Spleen (tissue), 7 donors: ENCODE measurements at regions not wholly inside any gene's neighbourhood (a gene's known extent, or its start where the extent isn't known, plus 50 kb on each side); places are given as distances from the start of the nearest gene placed in this dataset.

Experiments
- POLR2A ChIP-seq, 3 donors: fragments of 450-650 bp; IDR thresholded peaks; one replicate each; pipeline ENCODE4 v1.5.1; 2017; ENCODE audit warnings: antibody characterized with exemption in 3 of 3, mild to moderate bottlenecking in 1 of 3
- TF ChIP-seq, protein P1 (sequence below), 11 experiments: fragments of 200-600 bp in 7 of 11; fragments of 450-650 bp in 4 of 11; sonication (generic) in 4 of 11; IDR thresholded peaks in 8 of 11; conservative IDR thresholded peaks in 3 of 11; 1 replicate in 7 of 11; 2 replicates in 4 of 11; pipeline versions ENCODE4 v1.4.0 to v1.8.0; 2016 to 2021; ENCODE audit warnings: antibody characterized with exemption in 11 of 11, inconsistent platforms in 4 of 11, mild to moderate bottlenecking in 1 of 11
- donor health status: DM: no; HTN: no; CAD: no; lungs with moderate emphysema.
- donor health status: DM: no; HTN: no; CAD: no.
- donor health status: DM: no; HTN: no; CAD: no.

DNA sequence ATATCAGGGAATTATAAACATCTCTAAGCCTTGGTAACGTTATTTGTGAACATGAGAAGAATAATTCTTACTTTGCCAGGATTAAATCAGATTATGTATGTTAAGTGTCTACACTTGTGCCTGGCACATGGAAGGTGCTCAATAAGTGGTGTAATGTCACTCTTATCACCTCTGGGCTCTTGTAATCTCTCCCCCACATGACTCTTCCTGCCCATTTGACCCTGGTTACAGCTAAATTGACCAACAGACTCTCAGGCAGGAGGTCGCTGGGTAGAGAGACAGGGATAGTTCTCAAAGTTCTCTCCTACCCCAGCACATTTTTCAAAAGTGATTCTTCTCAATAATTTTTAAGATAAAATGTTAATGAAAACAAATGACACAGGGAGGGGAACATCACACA is 137.8 kb upstream of the FRMD6 start:
- TF ChIP-seq, protein P1, sequence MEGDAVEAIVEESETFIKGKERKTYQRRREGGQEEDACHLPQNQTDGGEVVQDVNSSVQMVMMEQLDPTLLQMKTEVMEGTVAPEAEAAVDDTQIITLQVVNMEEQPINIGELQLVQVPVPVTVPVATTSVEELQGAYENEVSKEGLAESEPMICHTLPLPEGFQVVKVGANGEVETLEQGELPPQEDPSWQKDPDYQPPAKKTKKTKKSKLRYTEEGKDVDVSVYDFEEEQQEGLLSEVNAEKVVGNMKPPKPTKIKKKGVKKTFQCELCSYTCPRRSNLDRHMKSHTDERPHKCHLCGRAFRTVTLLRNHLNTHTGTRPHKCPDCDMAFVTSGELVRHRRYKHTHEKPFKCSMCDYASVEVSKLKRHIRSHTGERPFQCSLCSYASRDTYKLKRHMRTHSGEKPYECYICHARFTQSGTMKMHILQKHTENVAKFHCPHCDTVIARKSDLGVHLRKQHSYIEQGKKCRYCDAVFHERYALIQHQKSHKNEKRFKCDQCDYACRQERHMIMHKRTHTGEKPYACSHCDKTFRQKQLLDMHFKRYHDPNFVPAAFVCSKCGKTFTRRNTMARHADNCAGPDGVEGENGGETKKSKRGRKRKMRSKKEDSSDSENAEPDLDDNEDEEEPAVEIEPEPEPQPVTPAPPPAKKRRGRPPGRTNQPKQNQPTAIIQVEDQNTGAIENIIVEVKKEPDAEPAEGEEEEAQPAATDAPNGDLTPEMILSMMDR (IDR thresholded peaks at IDR 0.05 in 8 of 11, conservative IDR thresholded peaks at IDR 0.05 in 3 of 11) = no peak
- TF ChIP-seq POLR2A (IDR thresholded peaks at IDR 0.05) = no peak
